MM.1S (cell line): ENCODE measurements at regions not wholly inside any gene's neighbourhood (a gene's known extent, or its start where the extent isn't known, plus 50 kb on each side); places are given as distances from the start of the nearest gene placed in this dataset.

Source experiments
- DNase-seq: peaks from one replicate; pipeline ENCODE4 v3.0.0-alpha.2; 2015
- H2AFZ ChIP-seq: fragments of 300-600 bp; sonication (generic); 2 replicates; pipeline ENCODE4 v1.6.0; 2016; ENCODE audit warnings: antibody characterized with exemption, low read length
- H3F3A ChIP-seq: fragments of 300-600 bp; sonication (generic); 2 replicates; pipeline ENCODE4 v1.6.1; 2016; ENCODE audit warnings: mild to moderate bottlenecking, antibody characterized with exemption, low read length, moderate library complexity, mixed read lengths; ENCODE audit not compliant: insufficient read depth
- H3K27ac ChIP-seq: fragments of 300-600 bp; sonication (generic); 2 replicates; pipeline ENCODE4 v1.5.1; 2016; ENCODE audit warnings: mild to moderate bottlenecking, low read length
- H3K27me3 ChIP-seq: fragments of 300-600 bp; sonication (generic); replicated peaks from 2 replicates; pipeline ENCODE4 v1.6.0; 2016; ENCODE audit warnings: low read length; ENCODE audit not compliant: insufficient read depth
- H3K36me3 ChIP-seq: fragments of 300-600 bp; sonication (generic); replicated peaks from 2 replicates; pipeline ENCODE4 v1.6.1; 2016; ENCODE audit warnings: mild to moderate bottlenecking, low read length, mixed read lengths; ENCODE audit not compliant: insufficient read depth
- H3K4me1 ChIP-seq: fragments of 300-600 bp; sonication (generic); 2 replicates; pipeline ENCODE4 v1.6.1; 2016; ENCODE audit warnings: low read length, mixed read lengths
- H3K4me2 ChIP-seq: fragments of 300-600 bp; sonication (generic); 2 replicates; pipeline ENCODE4 v1.6.0; 2016; ENCODE audit warnings: low read depth, low read length
- H3K4me3 ChIP-seq: fragments of 300-600 bp; sonication (generic); 2 replicates; pipeline ENCODE4 v1.5.1; 2016; ENCODE audit warnings: low read length, mixed read lengths
- H3K79me2 ChIP-seq: fragments of 300-600 bp; sonication (generic); 2 replicates; pipeline ENCODE4 v1.6.1; 2016; ENCODE audit warnings: mixed run types, low read length, mixed read lengths
- H3K9ac ChIP-seq: fragments of 300-600 bp; sonication (generic); 2 replicates; pipeline ENCODE4 v1.6.1; 2016; ENCODE audit warnings: low read length, mixed read lengths
- H3K9me2 ChIP-seq: fragments of 300-600 bp; sonication (generic); replicated peaks from 2 replicates; pipeline ENCODE4 v1.6.1; 2016; ENCODE audit warnings: mild to moderate bottlenecking, low read length, mixed read lengths; ENCODE audit not compliant: insufficient read depth
- H3K9me3 ChIP-seq: fragments of 300-600 bp; sonication (generic); replicated peaks from 2 replicates; pipeline ENCODE4 v1.6.1; 2016; ENCODE audit warnings: mild to moderate bottlenecking, low read length, mixed read lengths; ENCODE audit not compliant: insufficient read depth
- H4K20me1 ChIP-seq: fragments of 300-600 bp; sonication (generic); 2 replicates; pipeline ENCODE4 v1.6.1; 2016; ENCODE audit warnings: mild to moderate bottlenecking, low read length, moderate library complexity, mixed read lengths; ENCODE audit not compliant: insufficient read depth
- CTCF ChIP-seq: fragments of 300-600 bp; sonication (generic); IDR thresholded peaks from 2 replicates; pipeline ENCODE4 v1.5.1; 2016; ENCODE audit warnings: antibody characterized with exemption, low read length, mixed read lengths
- EZH2 ChIP-seq: fragments of 300-600 bp; sonication (generic); optimal IDR thresholded peaks from 2 replicates; pipeline ENCODE3; 2017; ENCODE audit warnings: low read depth, mild to moderate bottlenecking, antibody characterized with exemption, low read length, mixed read lengths
- EZH2phosphoT487 ChIP-seq: fragments of 300-600 bp; sonication (generic); IDR thresholded peaks from 2 replicates; pipeline ENCODE4 v1.6.1; 2018; ENCODE audit warnings: antibody characterized with exemption, low read length

- H3K36me3 ChIP-seq = no peaks in the 10 kb centered on the region
- H3K9me2 ChIP-seq = no peaks in the 10 kb centered on the region
- H3K27me3 ChIP-seq = no peaks in the 10 kb centered on the region
- no peaks in the 10 kb centered on the region for H3K9me3 ChIP-seq
- no peak overlapping the region for H3K4me3 ChIP-seq
- 0 out of 2 replicates have a peak overlapping the region, but pooled peaks have one; percentile 9 for H3K4me2 ChIP-seq
- H3F3A ChIP-seq = no peaks in the 10 kb centered on the region
- H2AFZ ChIP-seq = no peak overlapping the region
- no peak overlapping the region for H3K27ac ChIP-seq
- H3K4me1 ChIP-seq = no peaks in the 10 kb centered on the region
- TF ChIP-seq EZH2 = no peak
- TF ChIP-seq EZH2phosphoT487 = no peak
- no peak for TF ChIP-seq CTCF
- no peak for DNase-seq
- no peaks in the 10 kb centered on the region for H3K79me2 ChIP-seq
- no peak overlapping the region for H3K9ac ChIP-seq
- no peaks in the 10 kb centered on the region for H4K20me1 ChIP-seq
Observed at GRCh38 chr3:95894820-95895219, 919.6 kb upstream of the EPHA6 start.

GRCh38 chr3:95899494-95899893 is 914.9 kb upstream of the EPHA6 start:
- Histone ChIP-seq H3K4me1 (no peaks in the 10 kb centered on the region), H3K9me2 (no peaks in the 10 kb centered on the region), H4K20me1 (no peaks in the 10 kb centered on the region), H2AFZ (no peak overlapping the region), H3K36me3 (no peaks in the 10 kb centered on the region), H3K9ac (no peak overlapping the region), H3K4me2 (no peak overlapping the region), H3F3A (no peaks in the 10 kb centered on the region), H3K79me2 (no peaks in the 10 kb centered on the region), H3K27ac (no peak overlapping the region), H3K27me3 (no peaks in the 10 kb centered on the region), H3K4me3 (no peak overlapping the region), H3K9me3 (no peaks in the 10 kb centered on the region)
- DNase-seq = no peak
- TF ChIP-seq EZH2phosphoT487 = no peak
- no peak for TF ChIP-seq CTCF
- no peak for TF ChIP-seq EZH2

GRCh38 chr3:95899911-95900310 is 914.5 kb upstream of the EPHA6 start:
- Histone ChIP-seq H3K27me3 (no peaks in the 10 kb centered on the region), H2AFZ (no peak overlapping the region), H3K4me3 (no peak overlapping the region), H3K4me2 (no peak overlapping the region), H3K4me1 (no peaks in the 10 kb centered on the region), H3K9ac (no peak overlapping the region), H3K9me2 (no peaks in the 10 kb centered on the region), H3K79me2 (no peaks in the 10 kb centered on the region), H3K9me3 (no peaks in the 10 kb centered on the region), H3K27ac (no peak overlapping the region), H3K36me3 (no peaks in the 10 kb centered on the region), H3F3A (no peaks in the 10 kb centered on the region), H4K20me1 (no peaks in the 10 kb centered on the region)
- no peak for TF ChIP-seq EZH2
- TF ChIP-seq EZH2phosphoT487 = no peak
- TF ChIP-seq CTCF = no peak
- DNase-seq = no peak

GRCh38 chr3:95901948-95902347 is 912.4 kb upstream of the EPHA6 start:
- no peak for DNase-seq
- Histone ChIP-seq H3F3A (no peaks in the 10 kb centered on the region), H4K20me1 (no peaks in the 10 kb centered on the region), H3K9me3 (no peaks in the 10 kb centered on the region), H3K9ac (no peak overlapping the region), H3K4me2 (no peak overlapping the region), H3K27me3 (no peaks in the 10 kb centered on the region), H3K27ac (no peak overlapping the region), H3K9me2 (no peaks in the 10 kb centered on the region), H3K4me3 (no peak overlapping the region), H3K4me1 (no peaks in the 10 kb centered on the region), H3K79me2 (no peaks in the 10 kb centered on the region), H2AFZ (no peak overlapping the region), H3K36me3 (no peaks in the 10 kb centered on the region)
- TF ChIP-seq EZH2 = no peak
- TF ChIP-seq CTCF = no peak
- no peak for TF ChIP-seq EZH2phosphoT487
